HG03565 (cell line): ENCODE measurements at regions not wholly inside any gene's neighbourhood (a gene's known extent, or its start where the extent isn't known, plus 50 kb on each side); places are given as distances from the start of the nearest gene placed in this dataset.

Experiments used
- ATAC-seq: cut with Tn5 transposase; IDR thresholded peaks from one replicate; pipeline ENCODE4 v1.9.1; 2021; ENCODE audit warnings: mild to moderate bottlenecking, moderate library complexity; ENCODE audit not compliant: unreplicated experiment

DNA sequence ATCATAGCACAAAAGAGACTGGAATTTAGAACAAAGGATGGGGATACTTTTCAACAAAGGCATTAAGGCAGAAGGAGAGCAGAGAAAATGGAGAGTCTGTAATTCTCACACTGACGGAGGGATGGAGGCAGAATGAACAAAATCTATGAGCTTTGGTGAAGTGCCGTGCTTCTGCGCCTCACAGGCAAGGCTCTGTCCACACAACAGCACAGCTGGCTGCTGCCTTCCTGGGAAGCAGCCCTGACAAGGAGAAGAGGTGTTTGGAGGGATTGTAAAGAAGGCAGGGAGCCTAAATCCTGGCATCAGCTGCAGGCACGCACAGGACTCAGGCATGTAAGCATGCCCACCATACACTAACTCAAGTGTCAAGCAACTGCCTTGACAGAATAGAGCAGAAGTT lies 485.2 kb upstream of the KIF2A start:
- ATAC-seq: no peak

DNA sequence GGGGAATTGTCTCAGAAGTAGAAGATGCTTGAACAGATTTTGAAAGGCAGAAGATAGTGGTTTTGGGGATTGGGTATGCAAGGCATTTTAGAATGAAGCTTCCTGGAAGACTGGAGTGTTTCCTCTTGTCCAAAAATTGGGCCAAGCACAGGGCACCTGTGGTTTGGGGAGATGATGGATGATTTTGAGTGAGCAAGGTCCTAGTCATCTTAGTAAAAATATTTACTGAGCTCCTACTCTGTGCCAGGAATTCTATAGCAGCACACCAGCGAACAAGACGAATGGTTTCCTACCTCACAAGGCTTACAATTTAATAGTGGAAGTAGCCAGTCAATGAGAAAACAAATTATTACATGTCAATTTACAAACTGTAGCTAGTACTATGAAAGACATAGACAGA lies 484.4 kb upstream of the KIF2A start:
- ATAC-seq: no peak

DNA sequence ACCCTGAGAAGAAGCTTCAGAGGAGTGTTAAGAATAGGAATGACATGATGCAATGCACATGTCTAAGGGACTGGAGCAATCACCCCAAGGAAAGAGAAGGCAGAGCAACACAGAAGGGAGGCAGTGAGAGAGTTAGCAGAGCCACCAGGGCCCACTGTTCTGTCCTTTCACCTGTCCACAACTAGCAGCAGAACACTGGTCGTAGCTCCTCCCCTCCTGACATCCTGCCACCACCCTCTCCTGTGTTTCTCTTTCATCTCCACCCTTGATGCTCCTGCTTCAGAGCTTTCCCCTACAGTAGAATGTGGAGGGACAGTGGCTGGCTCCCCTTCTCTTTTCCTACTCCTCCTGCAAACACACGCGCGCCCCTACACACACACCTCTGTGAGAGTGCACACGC lies 483.4 kb upstream of the KIF2A start:
- ATAC-seq: no peak

DNA sequence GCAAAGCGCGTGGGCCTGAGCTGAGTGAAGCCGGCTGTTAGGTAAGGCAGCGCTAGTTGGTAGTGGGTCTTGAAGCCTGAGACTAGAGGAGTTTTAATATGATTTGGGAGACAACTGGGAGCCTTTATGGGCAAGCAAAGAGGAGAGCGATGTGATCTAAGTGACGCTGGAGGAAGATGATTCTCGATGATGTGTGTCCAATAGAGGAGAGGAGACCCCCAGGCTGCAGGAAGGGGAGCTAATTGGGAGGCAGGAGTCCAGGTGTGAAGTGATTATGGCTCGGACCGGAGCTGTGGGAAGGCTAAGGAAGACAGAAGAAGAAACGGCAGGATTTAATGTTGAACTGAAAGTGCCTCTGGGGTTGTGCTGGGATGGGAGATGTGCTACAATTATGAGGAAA lies 482.9 kb upstream of the KIF2A start:
- no peak for ATAC-seq

DNA sequence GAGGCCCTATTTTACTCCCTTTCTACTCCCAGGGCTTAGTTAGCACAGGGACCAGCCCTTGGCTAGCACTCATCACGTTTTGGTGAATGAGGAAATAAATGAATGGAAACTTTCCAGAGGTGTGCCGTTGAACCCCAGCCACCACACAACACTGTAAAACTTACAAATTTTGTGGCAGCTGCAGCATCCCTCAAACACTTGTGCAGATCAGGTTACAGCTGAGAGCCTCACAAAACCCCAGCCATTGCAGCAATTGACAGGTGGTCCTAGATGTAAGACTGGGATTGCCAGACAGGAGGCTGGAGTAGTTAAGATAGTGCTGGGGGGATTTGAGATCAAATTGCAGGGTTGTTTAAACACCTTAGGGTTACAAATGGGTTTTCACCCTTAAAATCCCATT lies 482.2 kb upstream of the KIF2A start:
- ATAC-seq: no peak

DNA sequence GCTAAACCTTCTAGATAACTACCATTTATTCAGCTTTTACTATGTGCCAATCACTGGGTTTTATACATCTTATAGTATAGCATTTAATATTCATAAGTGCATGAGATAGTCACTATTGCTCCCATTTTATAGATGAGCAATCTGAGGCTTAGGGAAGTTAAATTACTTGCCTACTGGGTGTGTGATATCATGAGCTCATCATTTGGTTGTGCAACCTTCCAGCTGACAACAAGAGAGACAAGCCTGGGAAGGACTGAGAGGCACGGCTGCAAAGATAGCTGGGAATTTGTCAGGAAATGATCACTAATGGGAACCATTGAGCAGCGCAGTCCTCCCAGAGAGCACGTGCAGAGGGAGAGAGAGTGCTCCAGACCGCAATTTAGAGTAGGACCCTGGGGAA lies 481.6 kb upstream of the KIF2A start:
- ATAC-seq: no peak

DNA sequence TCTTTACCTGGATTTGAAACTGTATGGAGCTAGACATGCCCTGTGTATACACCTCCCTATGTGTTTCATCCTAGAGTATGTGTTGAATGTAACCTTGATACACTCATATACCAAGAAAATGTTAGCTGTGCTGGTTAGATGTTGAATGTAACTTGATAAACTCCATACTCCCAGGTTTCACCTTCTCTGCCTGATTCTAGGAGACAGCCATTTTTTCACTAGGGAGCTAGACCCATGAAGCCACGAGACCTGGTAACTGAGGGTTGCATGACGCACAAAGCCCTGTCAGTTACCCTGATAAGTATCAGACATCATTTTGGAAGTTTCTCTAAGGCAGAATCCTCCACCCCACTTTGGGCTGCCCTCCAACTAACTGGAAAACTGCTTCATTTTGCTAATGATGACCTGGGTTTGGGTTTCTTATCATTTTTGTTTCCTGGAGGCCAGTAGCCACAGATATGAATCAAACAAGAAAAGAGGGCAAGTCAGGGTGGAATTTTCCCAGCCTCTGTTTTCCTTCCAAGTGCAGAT lies 478.5 kb upstream of the KIF2A start:
- no peak for ATAC-seq

DNA sequence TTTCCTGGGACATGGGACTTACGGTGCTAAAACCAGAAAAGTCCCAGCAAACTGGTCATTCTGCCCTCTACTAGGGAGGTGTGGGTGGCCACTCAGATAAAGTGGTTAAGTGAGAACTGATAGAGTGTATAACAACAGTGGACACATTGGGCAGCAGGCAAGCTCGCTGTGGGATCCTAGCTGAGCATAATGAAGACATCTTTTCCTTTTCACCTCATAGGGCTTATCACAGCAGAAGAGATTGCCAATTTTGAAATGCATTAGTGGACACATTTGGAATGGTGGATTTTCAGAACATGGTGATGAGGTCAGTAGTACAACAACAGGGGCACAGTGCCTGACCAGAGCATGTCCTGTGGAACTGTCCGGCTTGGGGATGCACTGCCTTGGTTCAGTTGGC lies 477.1 kb upstream of the KIF2A start:
- no peak for ATAC-seq

DNA sequence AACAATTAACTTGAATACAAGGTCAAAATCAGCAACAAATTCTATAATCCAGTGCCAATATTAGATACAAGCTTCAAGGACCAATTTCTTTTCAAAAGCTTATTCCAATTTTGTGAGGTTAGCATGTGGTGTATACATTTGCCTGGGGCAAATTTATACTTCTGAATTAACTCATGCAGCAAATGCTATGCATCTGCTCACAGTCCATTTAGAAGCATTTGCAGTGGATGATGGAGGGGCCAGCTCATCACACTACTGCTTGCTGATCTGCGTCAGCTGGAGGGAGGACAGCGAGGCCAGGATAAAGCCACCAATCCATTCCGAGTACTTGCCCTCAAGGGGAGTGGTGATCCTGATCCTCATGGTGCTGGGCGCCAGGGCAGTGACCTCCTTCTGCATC lies 474.3 kb upstream of the KIF2A start:
- no peak for ATAC-seq

DNA sequence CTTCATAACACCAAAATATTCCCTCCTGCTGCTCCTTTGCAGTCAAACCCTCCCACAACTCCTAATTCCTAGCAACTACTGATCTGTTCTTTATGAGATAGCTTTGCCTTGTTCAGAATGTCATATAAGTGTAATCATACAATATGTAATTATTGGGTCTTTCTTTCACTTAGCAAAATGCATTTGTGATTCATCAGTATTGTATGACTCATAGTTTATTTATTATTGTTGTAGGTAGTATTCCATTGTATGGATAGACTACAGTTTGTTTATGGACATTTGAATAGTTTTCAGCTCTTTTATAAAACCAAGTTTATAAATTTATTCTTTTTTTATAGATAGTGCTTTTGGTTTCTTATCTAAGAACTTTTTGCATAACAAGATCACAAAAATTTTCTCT lies 468.2 kb upstream of the KIF2A start:
- ATAC-seq: no peak

DNA sequence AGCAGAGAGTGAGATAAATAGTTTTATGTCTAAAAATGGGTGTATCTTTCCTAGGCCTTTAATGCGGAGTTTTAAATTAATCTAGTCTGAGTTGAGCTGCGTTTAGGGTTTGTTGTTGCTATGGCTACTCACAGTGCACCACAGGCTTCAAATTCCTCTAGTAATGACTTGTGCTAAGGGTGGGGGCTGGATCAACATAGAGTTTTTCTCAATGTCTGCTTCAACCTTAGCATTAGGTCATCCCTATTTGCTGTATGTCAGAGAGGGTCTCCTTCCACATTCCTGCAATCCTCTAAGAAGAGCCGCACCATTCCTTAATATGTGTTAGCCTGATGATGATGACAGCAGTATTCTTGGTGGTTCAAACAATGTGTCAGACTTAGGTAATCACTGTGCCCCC lies 465.6 kb upstream of the KIF2A start:
- ATAC-seq: no peak

DNA sequence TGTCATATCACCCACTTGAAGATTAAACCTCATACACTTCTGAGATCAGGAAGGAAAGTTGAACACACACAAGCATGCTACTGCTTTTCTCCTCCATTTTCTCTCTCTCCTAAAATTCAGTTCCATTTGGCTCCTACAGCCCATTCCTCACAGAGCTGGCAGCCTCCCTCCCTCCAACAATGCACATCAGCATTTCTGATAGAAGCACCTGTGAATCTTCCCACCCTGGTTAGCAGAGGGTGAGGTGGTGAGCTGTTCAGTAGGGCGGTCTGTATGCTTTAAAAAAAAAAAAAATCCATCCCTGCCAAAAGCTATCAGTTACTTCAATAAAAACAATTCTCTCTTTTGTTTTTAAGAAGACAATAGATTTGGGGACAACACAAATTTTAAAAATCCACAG lies 463.2 kb upstream of the KIF2A start:
- no peak for ATAC-seq

DNA sequence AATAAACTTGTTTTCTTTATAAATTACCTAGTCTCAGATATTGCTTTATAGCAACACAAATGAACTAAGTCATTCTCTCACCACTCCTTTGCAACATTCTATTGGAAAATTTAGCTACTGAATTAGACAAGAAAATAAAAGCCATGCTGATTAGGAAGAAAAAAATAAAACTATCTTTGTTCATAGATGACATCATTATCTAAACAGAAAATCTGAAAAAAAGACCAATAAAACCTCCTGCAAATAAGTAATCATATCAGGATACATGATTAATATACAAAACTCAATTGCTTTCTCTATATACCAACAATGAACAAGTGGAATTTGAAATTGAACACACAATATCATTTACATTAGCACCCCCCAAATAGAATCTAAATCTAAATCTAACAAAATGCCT lies 455.3 kb upstream of the KIF2A start:
- no peak for ATAC-seq

DNA sequence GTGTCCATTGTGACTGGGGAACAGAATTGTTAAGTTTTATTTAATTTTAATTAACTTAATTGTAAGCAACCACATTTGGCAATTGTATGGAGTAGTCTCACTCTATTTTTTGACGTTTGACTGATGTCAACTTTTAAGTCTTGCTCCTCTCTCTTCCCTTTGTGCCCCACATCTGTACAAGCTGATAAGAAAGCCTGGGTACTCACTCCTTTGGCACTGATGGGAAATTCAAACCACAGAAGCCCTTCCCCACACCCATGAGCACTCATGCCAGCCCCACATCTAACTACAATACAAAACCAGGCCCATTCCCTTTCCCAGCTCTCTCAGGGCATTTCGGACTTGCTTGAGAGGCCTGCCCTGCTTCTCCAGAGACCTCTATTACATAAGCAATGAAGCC lies 451.5 kb upstream of the KIF2A start:
- no peak for ATAC-seq

DNA sequence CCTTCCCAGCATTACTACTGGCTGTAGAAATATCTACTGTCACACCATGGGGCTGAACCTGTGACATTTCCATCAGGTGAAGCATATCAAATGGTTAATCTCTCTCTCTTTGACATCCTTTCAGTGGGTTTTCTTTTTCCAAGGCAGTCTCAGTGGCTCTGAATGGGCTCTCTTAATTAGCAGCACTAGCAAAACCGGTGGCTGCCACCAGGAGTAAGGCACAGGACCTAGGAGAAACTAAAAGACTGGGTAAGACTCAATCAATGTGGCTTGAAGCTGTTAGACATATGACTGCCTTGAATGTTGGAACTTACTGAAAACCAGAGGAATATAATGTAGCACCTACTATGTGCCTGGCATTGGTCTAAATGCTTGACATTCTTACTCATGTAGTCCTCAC lies 445.0 kb upstream of the KIF2A start:
- ATAC-seq: no peak

DNA sequence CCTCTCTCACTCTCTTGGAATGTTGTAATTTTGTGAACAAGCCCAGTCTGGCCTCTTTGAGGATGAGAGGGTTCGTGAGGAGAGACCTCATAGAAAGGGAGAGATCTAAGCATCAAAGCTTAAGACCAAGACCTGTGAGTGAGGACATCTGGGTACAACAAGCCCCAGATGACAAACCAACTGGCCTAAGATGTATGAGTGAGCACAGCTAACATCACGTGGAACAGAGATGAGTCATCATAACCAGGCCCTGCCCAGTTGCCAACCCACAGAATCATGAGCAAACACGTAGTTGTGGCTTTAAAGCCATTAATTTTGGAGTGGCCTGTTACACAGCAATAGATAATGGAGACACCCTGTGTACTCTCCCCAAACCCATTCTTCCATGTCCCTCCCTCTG lies 439.1 kb upstream of the KIF2A start:
- peak; percentile 87 for ATAC-seq

DNA sequence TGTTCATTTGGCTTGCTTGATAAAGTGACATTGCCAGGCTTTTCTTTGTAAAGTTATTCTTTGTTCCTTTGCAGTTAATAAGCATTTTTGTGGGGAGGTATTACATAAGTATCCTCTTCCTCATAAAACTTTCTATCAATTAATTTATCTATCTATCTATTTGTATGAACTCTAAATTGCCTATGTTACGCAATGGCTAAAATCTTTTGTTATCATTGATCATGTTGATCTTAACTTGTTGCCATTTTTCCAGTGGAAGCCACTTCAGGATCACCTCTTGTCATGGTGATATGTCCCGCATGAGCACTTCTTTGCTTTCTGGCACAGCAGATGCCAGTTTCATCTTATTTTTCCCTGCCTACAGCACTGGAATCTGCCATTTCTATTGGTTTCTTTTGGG lies 436.7 kb upstream of the KIF2A start:
- ATAC-seq: no peak

DNA sequence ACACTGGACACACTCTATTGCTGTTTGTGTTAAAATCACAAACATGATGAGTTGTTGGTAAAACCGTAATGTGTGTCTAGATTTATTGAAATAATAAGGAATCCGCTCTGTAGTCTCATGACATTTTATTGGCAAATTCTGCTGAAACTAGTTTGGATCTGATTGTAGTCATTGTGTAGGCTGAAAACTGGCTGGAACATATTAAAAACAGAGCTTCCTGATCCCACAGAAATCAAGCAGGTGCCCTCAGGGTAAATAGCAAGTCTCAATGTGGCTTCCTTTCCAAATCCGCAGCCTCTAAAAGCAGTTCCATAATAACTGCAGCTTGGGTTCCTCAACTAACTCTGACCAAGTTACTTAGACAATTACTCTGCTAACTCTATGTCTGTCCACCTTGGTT lies 427.5 kb upstream of the KIF2A start:
- ATAC-seq: no peak

DNA sequence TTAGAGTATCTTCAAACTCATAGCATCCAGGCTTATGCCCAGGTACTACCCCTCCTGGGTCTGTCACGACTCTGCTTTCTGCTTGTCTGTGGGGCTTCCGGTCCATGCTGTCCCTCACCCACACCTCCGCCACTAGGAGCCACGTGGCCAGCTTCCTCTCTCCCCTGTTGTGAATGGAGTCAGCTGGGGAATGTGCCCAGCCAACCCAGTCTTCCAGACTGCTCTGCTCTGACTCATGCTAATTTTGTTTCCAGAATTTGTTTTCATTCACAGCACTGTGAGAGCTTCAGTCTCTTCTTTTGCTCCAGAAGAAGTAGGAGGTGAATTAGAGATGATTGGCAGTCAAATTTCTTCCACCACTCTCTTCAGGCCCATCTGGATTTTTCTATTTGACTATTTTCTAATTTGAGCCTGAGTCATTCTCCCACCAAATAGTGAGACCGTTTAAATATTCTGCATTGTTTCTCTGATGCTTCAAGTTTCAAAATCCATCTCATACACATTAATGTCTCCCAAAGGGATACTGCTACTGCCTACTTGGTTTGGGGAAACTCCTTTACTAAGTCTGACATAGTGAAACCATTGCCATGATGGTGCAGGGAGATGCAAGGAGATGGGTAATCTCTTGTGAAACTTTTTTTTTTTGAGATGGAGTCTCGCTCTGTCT lies 424.1 kb upstream of the KIF2A start:
- no peak for ATAC-seq

DNA sequence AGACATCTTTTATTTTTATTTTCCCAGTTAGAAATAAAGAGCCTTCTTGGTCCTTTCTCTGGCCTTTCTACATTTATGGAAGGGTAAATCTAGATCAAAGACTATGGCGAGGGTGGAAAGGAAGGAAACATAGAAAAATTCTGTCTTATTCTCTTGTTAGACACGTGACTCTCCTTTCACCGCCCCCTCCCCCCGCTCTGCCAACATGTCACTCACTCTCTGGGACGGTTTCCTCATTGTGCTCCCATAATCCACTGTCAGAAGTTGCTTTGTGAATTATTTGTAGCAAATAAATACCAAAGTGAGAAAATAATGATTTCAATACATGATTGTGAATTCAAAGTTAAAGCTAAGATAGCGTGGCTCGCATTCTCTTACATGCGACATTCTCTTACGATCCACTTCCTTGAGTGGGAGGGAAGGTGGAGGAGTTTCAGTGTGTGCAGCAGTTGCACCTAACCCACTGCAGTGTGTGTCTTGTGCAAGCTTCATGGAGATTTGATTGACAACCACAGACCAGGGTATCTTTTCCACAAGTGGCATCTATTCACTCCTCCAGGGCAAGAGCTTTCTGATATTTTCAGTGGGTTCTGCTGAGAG lies 423.0 kb upstream of the KIF2A start:
- ATAC-seq: no peak

DNA sequence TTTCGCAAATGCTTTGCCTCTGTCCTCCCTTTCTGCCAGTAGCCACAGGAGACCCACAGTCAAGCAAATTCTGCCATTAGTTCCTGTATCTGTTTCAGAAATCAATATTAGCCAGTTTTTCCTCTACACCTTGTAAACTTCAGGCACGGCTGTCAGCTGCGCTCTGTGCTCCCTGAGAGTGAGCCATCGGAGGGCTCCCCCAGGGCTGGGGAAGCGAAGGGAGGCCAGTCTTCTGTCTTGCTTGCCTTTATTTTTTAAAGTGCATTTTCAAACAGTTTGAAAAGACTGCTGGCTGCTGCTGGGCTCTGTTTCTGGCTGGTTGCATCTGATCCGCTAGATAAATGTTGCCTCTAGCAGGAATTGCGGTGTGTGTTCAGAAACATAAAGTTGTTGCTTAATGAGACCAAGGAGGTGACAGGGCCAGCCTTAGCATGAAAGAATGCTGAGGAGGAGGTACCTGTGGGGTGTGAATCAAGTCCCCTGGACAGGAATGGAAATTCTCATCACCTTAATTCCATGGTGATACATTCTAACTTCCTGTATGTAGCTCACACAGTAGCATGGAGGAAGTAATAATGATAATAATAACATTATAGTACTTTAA lies 421.7 kb upstream of the KIF2A start:
- ATAC-seq: no peak

DNA sequence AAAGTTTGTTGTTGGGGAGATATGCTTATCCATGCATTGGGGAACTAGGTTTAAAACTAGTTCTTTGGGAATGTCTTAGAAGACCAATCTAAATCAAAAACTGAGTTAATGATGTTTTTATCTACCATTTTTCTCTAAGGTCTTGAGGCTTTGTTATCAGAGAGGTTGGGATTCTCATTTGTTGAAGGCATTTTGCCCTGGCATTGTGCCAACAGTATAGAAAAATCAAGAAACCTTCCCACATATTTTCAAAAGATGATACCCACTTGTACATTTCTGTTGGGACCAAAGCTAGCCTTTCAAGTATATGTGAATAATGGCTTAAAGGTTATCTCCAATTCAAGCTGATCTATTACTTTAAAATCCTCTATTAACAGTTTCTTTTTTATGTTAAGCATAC lies 419.8 kb upstream of the KIF2A start:
- no peak for ATAC-seq

DNA sequence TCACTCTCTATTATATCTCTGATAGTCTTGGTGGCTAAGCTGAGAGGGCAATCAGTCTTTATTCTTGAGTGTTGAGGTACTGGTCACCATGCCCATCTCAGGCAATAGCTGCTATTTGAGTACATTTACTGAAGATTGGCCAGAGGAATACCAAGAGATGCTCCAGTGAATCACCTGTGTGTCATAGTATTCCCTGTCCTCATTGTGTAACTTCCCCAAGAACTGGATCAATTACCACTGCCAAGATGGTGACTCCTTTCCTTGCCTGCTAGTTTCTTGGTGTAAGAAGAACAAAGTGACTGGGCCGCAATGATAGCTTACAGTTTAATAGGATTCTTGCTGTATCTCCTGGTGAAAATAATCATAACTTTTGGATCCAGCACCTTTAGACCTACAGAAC lies 418.7 kb upstream of the KIF2A start:
- no peak for ATAC-seq
